Stimulated activated naive CD8-positive, alpha-beta T cell treated with anti-CD3 and anti-CD28 coated beads, Interleukin-15, Interleukin-2, amounts not matched to agents 100 ng/mL and 50 ng/mL, for 24 hours (primary cell): ENCODE measurements at regions not wholly inside any gene's neighbourhood (a gene's known extent, or its start where the extent isn't known, plus 50 kb on each side); places are given as distances from the start of the nearest gene placed in this dataset.
A peak's percentile ranks its signal among the peaks of the same experiment; 100 is the strongest.

Experiments used
- H3K27ac Mint-ChIP-seq: one replicate; pipeline ENCODE4 v1.8.0; 2021; ENCODE audit warnings: mild to moderate bottlenecking, mixed read lengths
- H3K27me3 Mint-ChIP-seq: one replicate; pipeline ENCODE4 v1.8.0; 2021; ENCODE audit warnings: mixed read lengths
- H3K36me3 Mint-ChIP-seq: one replicate; pipeline ENCODE4 v1.8.0; 2021; ENCODE audit warnings: low read depth, mixed read lengths
- H3K4me1 Mint-ChIP-seq: one replicate; pipeline ENCODE4 v1.8.0; 2021; ENCODE audit warnings: low read depth, mixed read lengths
- H3K4me3 Mint-ChIP-seq: one replicate; pipeline ENCODE4 v1.8.0; 2021; ENCODE audit warnings: mild to moderate bottlenecking, mixed read lengths
- H3K9me3 Mint-ChIP-seq: one replicate; pipeline ENCODE4 v1.8.0; 2021; ENCODE audit warnings: mixed read lengths

DNA sequence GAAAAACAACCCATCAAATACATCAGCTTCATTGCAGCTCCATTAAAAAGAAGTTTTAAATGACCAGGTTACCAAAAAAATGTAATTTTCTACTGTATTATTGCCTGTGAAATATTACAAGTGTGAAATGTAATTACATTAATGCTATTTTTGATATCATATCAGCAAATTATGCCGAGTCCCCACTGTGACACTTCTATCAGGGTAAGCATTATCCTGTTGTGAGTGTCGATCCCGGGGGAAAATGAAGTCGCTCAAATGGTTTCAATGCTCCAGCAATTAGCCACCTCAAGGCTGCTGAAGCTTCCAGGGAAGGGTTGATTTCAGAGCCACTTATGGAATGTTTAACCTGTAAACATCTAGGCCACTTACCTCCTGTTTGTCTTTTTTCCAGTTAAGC is 70.4 kb downstream of the RCN1 start:
- H3K4me1 Mint-ChIP-seq: no peaks in the 10 kb centered on the region

DNA sequence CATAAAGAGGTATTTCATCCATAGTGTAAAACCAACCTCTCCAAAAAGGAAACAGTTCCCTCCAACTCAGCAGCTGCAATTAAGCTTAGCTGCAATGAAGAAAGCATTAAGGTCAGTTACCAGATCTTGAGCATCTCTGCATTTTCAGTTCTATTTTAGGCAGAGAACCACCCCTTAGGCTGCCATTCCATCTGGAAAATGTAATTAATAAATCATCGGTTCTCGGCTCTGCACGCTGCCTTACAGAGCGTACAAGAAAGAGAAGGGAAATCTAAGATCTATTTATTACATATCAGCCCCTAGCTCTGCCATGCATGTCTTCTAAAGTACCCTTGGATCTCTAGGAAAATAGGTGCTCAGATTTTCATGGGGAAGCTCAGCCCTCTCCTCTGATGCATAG is 71.5 kb downstream of the RCN1 start:
- peaks cover 8% of the 10 kb centered on the region for H3K27me3 Mint-ChIP-seq
- H3K4me1 Mint-ChIP-seq: no peaks in the 10 kb centered on the region
- H3K9me3 Mint-ChIP-seq: no peaks in the 10 kb centered on the region
- no peak overlapping the region for H3K27ac Mint-ChIP-seq
- H3K4me3 Mint-ChIP-seq: no peak overlapping the region
- H3K36me3 Mint-ChIP-seq: no peaks in the 10 kb centered on the region

More for the DNA sequence above, 70.4 kb downstream of the RCN1 start:
- Mint-ChIP-seq H3K27me3 (peaks cover 8% of the 10 kb centered on the region), H3K9me3 (no peaks in the 10 kb centered on the region), H3K4me3 (no peak overlapping the region), H3K36me3 (no peaks in the 10 kb centered on the region), H3K27ac (no peak overlapping the region)

DNA sequence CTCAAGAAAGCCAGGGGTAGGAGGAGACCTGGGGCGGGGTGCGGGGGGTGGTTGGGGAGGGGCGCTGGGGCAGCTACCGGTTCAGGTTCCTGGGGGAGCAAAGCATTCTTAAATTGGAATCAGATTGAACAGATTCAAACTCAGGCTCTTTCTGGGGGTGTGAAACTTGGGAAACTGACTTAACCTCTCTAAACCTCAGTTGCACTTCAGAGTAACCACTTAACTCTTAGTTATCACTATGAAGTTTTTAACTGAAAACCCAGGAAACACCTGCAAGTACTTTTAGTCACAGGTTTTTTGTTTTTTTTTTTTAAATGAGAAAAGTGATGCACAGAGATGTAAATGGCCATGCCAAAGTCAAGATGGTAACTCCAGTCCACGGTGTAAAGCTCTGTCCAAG is 72.0 kb downstream of the RCN1 start:
- no peak overlapping the region for H3K27ac Mint-ChIP-seq
- H3K4me1 Mint-ChIP-seq: no peaks in the 10 kb centered on the region
- no peak overlapping the region for H3K4me3 Mint-ChIP-seq
- no peaks in the 10 kb centered on the region for H3K36me3 Mint-ChIP-seq
- H3K9me3 Mint-ChIP-seq: no peaks in the 10 kb centered on the region
- H3K27me3 Mint-ChIP-seq: peaks cover 8% of the 10 kb centered on the region

DNA sequence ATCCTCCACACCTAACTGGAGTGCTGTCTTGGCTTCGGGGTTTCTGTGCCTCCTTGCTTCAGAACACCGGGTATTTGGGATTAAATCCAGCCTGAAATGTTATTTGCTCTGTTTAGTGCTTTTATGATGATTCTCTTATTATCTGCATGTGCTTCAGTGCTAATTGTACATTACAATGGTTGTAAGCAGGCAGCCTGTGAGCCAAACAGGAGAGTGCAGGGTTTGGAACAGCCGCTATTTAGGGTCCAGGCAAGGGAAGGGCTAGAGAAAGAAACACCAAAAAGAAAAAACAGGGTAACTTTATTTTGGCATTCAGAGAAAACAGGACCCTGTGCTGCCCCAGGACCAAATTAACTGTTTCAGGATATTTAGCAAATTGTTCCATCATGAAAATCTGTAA is 72.7 kb downstream of the RCN1 start:
- Mint-ChIP-seq H3K4me1 (peaks cover 3% of the 10 kb centered on the region), H3K36me3 (no peaks in the 10 kb centered on the region), H3K27me3 (peaks cover 8% of the 10 kb centered on the region), H3K9me3 (no peaks in the 10 kb centered on the region), H3K27ac (no peak overlapping the region), H3K4me3 (no peak overlapping the region)

DNA sequence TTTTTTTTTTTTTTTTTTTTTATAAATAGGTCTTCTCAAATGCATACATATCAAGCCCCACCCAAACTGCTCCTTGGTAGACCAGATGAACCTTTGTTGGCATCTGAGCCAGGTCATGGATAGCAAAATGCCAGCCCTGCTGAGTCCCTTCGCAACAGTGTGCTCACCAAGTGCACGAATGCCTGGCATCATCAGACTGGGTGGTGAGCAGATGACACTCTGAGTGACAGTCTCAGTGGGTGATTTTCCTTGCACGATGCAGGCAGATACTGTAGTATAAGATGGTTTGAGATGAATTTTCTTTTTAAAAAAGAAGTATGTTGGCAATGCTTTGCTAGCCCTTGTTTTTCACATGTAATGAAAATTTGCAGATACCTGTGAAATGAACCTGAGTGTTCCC is 74.0 kb downstream of the RCN1 start:
- no peak overlapping the region for H3K4me3 Mint-ChIP-seq
- H3K36me3 Mint-ChIP-seq: no peaks in the 10 kb centered on the region
- H3K9me3 Mint-ChIP-seq: no peaks in the 10 kb centered on the region
- H3K27me3 Mint-ChIP-seq: peaks cover 8% of the 10 kb centered on the region
- H3K27ac Mint-ChIP-seq: no peak overlapping the region
- H3K4me1 Mint-ChIP-seq: peaks cover 14% of the 10 kb centered on the region

DNA sequence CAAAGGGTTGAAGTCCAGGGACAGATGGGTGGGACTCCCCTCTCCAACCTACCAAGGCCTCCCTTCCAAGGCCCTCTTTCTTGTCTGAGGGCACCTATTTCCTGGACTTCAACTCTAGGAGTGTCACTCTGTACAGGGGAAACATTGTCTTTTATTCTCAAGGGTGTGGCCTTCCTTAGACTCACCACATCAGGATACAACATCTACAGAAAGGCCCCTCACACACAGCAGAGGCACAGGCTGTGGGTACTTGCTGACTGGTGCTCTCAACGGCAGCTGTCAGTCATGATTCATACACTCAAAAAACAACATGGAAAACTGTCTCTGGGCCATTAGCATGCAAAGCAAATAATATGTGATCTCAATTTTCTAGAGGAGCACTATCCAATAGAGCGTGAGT is 78.0 kb downstream of the RCN1 start:
- no peak overlapping the region for H3K27ac Mint-ChIP-seq

DNA sequence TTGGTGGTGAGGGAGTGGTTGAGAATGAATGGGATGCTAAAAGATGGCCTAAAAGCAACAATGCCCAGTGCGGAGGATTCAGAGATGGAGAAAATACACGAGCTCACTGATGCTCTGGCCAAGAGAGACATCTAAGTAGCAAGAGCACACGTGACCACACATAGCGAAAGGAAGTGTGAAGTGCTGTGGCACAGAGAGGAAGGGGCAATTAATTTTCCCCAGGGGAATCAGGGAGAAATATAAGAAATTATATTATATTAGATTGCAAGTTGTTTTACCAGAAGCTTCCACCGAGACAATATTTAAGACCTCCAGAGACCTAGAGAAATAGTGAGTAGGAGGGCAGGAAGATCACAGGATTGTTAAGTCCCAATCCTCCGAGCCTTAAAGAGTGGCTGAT is 80.6 kb downstream of the RCN1 start:
- Mint-ChIP-seq H3K4me1 (peaks cover 30% of the 10 kb centered on the region), H3K27ac (no peak overlapping the region), H3K36me3 (no peaks in the 10 kb centered on the region), H3K27me3 (peaks cover 3% of the 10 kb centered on the region), H3K9me3 (no peaks in the 10 kb centered on the region), H3K4me3 (no peak overlapping the region)

More for the DNA sequence above, 78.0 kb downstream of the RCN1 start:
- H3K4me3 Mint-ChIP-seq: no peak overlapping the region
- H3K27me3 Mint-ChIP-seq: peaks cover 7% of the 10 kb centered on the region
- H3K36me3 Mint-ChIP-seq: no peaks in the 10 kb centered on the region
- no peaks in the 10 kb centered on the region for H3K9me3 Mint-ChIP-seq
- peaks cover 30% of the 10 kb centered on the region for H3K4me1 Mint-ChIP-seq

DNA sequence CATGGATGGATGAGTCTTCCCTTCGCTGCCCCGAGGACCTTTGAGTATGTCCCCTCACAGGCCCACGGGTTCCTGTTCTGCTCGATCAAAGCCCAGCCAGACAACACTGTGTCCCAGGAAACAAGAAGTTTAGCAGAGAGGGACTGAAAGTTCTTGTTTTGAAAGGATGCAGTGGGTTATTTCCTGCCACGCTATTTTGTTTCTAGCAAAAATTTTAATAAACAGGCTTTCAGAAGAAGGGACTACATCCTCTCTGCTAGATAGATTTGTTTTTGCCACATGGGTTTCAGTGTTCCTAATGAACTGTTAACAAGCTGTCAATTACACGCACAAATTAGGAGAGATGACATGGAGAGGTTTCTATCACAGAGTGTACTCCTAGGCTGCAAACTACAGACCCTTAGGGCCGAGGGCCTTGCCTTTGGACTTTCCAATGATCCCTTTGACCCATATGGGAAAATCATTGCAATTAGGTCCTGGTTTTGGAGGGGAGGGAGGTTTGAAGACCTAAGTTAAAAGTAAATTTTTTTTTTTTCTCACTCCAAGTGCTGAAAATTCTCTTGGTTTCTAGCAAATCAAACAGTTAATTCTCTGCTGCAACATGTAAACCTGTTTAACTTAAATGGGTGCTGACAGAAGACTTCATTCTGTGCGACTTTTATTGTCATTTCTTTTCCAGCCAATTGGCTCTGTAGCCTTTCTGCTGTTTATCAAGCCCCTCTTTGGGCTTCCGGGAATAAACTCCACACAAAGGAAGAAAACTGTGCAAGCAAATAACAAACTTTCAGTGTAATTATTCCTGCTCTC is 81.4 kb downstream of the RCN1 start:
- Mint-ChIP-seq H3K36me3 (no peaks in the 10 kb centered on the region), H3K4me1 (peaks cover 30% of the 10 kb centered on the region), H3K4me3 (no peak overlapping the region), H3K27me3 (peaks cover 3% of the 10 kb centered on the region), H3K9me3 (no peaks in the 10 kb centered on the region), H3K27ac (no peak overlapping the region)

DNA sequence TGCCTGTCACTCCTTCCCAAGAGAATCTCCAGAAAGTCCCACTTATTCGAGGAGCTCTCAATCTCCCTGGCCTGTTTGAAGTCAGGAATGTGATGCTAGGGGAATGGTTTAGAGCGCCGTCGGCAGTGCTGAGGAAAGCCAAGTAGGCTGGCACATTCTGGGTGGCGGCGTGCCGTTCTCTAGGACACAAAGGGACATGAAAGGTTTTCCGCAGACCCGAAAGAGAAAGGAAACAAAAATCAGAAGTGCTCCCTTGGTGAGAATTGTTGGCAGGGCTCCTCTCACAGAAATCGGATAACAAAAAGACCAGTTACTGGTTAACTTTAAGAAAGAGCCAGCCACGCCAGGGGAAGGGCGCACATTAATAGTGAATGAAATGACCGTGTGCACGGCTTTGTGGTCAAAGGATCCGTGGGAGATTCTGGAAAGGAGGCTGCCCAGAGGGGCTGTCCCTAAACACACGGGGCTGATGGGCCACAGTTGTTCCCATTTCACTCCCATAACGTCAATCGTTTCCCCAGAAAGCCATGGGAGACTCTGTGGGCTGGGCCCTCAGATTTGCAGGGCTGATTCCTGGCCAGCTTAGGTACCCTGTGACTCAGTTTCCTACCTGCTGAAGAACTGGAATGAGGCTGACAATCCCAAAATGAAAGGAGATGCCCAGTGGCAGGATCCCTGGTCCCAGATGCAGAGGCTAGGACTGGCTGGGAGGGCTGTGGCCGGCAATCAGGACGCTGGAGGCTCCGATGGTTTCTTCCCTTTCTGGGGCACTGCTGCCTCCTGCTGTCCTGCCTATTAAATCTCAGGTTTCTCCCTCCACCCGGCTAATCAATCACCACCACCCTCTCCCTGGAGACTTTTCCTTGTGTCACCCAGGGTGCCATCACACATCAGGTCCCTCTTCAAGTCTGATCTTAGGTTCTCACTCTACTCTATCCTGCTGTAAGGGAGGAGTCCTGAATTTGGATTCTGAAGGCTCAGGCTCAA is 82.3 kb downstream of the RCN1 start:
- Mint-ChIP-seq H3K27me3 (peaks cover 3% of the 10 kb centered on the region), H3K9me3 (no peaks in the 10 kb centered on the region), H3K4me1 (peaks cover 30% of the 10 kb centered on the region), H3K36me3 (no peaks in the 10 kb centered on the region), H3K27ac (no peak overlapping the region), H3K4me3 (no peak overlapping the region)

DNA sequence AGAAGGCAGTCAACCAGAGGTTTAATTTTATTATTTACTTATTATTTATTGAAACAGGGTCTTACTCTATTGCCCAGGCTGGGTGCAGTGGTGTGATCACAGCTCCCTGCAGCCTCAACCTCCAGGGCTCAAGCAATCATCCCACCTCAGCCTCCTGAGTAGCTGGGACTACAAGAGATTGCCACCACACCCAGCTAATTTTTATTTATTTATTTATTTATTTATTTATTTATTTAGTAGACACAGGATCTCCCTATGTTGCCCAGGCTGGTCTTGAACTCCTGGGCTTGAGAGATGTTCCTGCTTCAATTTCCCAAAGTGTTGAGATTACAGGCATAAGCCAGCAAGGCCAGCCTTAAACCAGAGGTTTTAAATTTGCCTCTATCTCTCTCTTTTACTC is 83.1 kb downstream of the RCN1 start:
- Mint-ChIP-seq H3K27me3 (peaks cover 3% of the 10 kb centered on the region), H3K9me3 (no peaks in the 10 kb centered on the region), H3K4me3 (no peak overlapping the region), H3K4me1 (peaks cover 23% of the 10 kb centered on the region), H3K36me3 (no peaks in the 10 kb centered on the region), H3K27ac (no peak overlapping the region)

DNA sequence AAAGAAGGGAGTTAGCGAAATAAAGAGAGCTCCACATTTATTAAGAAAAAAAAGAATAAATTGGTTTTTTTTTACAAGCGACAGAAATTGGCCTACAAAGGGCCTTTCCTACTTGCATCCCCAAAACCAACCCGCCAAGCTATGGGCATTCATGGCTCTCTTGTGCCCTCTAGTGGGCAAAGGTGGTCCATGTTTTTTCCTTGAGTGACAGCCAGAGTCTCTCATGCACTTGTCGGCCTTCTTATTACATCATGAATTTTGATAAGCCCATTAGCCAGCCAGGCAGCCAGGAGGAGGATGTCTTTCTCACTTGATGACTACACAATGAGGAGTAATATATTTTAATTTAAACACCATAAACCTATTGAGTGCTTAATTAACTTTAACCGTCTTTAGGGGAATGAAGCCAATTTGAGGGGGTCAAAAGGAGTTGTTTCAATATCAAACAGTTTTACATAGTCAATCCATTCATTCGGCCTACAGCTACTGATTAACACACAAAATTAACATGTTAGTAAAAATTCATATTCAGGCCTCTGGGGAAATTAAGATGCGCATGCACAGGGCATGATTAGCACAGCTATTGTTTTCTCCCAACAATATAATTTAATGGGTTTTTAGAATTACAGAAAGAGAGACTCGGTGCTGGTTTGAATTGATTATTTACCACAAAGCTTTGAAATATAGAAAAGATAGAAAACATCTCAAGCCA is 85.5 kb downstream of the RCN1 start:
- Mint-ChIP-seq H3K4me1 (peaks cover 10% of the 10 kb centered on the region), H3K27ac (peak overlapping the region; percentile 27), H3K4me3 (no peak overlapping the region)

DNA sequence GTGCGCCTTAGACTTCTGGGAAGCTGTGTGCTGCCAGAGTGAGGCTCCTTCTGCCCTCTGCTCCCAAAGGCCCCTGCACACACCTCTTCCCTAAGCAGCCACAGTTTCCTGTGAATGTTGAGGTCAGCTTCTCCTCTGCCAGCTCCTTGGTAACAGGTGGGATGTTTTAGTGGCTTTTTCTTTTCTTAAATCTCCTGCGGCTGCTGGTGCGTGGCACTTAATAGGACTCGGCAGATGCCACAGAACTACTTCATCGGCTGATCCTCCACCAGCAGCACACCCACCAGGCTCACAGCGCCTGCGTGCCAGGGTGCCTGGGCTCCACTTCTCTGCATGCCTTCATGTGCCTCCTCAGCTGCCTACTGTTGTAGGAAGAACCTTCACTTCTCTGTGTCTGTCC is 87.8 kb downstream of the RCN1 start:
- Mint-ChIP-seq H3K27me3 (peaks cover 6% of the 10 kb centered on the region), H3K4me1 (no peaks in the 10 kb centered on the region), H3K9me3 (no peaks in the 10 kb centered on the region), H3K27ac (no peak overlapping the region), H3K36me3 (no peaks in the 10 kb centered on the region), H3K4me3 (no peak overlapping the region)

More for the DNA sequence above, 85.5 kb downstream of the RCN1 start:
- no peaks in the 10 kb centered on the region for H3K36me3 Mint-ChIP-seq
- no peaks in the 10 kb centered on the region for H3K9me3 Mint-ChIP-seq
- H3K27me3 Mint-ChIP-seq: peaks cover 3% of the 10 kb centered on the region

DNA sequence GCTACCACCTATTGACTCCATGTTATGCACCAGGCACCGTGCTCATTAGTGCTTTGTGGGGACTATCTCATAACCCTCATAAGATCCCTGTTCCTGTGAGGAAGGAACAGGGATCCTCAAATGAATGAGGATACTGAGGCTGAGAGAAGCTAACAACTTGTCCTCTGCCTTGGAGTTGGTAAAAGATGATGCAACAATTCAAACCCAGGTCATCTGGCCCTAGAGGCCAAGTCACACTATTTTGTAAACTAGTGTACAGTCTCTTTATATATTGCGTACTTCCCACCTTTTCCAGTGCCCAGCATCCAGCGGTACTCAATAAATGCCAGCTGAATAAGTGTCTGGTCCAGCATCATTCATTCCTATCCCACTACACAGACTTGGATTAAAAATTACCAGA is 92.6 kb downstream of the RCN1 start:
- H3K27me3 Mint-ChIP-seq: peaks cover 15% of the 10 kb centered on the region

DNA sequence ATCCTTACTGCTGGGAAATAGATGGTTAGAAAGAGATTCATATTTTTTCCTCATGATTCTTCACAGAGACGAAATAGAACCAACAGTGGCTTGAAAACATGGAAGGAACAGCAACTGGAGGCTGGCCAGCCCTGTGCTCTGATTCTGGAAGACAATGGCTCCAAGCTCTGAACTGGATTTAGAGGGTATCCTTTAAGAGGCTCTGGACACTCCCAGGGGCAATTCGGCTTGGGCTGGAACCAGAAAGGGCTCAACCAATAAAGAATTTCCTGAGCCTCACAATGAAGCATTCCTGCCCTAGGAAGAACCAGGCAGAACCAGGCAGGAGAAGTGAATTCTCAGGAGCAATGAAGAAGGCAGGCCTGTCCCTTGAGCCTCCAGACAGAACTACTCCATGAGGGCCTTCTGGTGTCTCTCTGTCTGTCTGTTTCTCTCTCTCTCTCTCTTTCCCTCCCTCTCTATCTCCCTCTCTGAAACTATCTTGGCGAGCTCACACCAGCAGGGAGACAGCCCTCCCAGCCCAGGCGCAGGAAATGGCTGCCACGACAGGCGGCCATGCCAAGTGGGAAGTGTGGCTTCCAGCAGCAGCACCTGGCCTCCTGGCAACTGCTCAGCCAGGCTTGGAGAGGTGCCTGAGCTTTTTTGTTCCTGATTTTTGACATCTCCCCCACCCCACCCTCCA is 93.3 kb downstream of the RCN1 start:
- Mint-ChIP-seq H3K36me3 (no peaks in the 10 kb centered on the region), H3K27me3 (peaks cover 15% of the 10 kb centered on the region), H3K4me3 (no peak overlapping the region), H3K27ac (no peak overlapping the region), H3K9me3 (no peaks in the 10 kb centered on the region), H3K4me1 (no peaks in the 10 kb centered on the region)

More for the DNA sequence above, 92.6 kb downstream of the RCN1 start:
- H3K4me1 Mint-ChIP-seq: no peaks in the 10 kb centered on the region
- H3K36me3 Mint-ChIP-seq: no peaks in the 10 kb centered on the region
- no peak overlapping the region for H3K4me3 Mint-ChIP-seq
- no peak overlapping the region for H3K27ac Mint-ChIP-seq
- H3K9me3 Mint-ChIP-seq: no peaks in the 10 kb centered on the region
